ENCODE measurements at regions not wholly inside any gene's neighbourhood (a gene's known extent, or its start where the extent isn't known, plus 50 kb on each side); places are given as distances from the start of the nearest gene placed in this dataset.

DNA sequence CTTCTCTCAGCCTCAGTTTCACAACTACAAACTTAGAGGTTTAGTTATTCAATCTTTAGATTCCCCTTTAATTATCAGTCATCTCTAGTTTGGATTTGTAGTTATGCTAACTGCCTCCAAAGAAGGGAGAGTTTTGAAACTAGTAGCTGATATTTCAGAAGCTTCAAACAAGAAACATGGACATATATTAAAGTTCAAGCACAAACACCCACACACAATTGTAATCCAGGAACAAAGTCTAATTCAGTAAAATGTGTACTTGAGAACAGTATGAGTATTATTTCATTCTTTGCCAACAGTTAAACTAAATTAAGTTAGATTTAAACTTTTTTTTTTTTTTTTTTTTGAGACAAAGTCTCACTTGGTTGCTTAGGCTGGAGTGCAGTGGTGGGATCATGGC is 71.2 kb upstream of the ABCA1 start:
- H2AFZ ChIP-seq (ENCODE audit: low read depth, low read length), result no peak overlapping the region
- no peak overlapping the region for H3K4me2 ChIP-seq (ENCODE audit: insufficient read depth, low read length)
- no peaks in the 10 kb centered on the region for H4K20me1 ChIP-seq (replicated peaks; ENCODE audit: control insufficient read depth, insufficient read depth, low read length)
- BruUV-seq (replicated peaks), result no TSS peak
- H3K36me3 ChIP-seq (ENCODE audit: control insufficient read depth, insufficient read depth, low read length), result no peaks in the 10 kb centered on the region
- intact Hi-C loops (cut with micrococcal nuclease), result loop anchor here (10.0 kb wide), 1 partner anchor 904 kb away; the partner anchor contains the start of gene SMC2
- no peaks in the 10 kb centered on the region for H3K9me1 ChIP-seq (ENCODE audit: control insufficient read depth, insufficient read depth, low read length)
- no peak overlapping the region for H3K27ac ChIP-seq (ENCODE audit: extremely low read depth, low read depth, low read length)
- ATAC-seq (no peak), FAIRE-seq (no peak), DNase-seq (ENCODE audit: extremely low read depth in 1 of 4, low spot score in 3 of 4) (no peak)
- H3K9ac ChIP-seq (ENCODE audit: insufficient read depth in 1 of 2, low read depth in 2 of 2, low read length in 2 of 2), result no peak overlapping the region
- H3K9me3 ChIP-seq (replicated peaks; ENCODE audit: control insufficient read depth, insufficient read depth, low read depth, low read length), result no peaks in the 10 kb centered on the region
- CTCF ChIA-PET (ENCODE audit: low intra/inter-chr PET ratio), result no interaction called here
- H3K4me3 ChIP-seq, result no peak overlapping the region
- in situ Hi-C loops (cut with MboI), result no loop called here
- POLR2A ChIA-PET, result no interaction called here
- no peaks in the 10 kb centered on the region for H3K4me1 ChIP-seq (replicated peaks in 1 of 2; ENCODE audit: control insufficient read depth in 2 of 2, insufficient read depth in 2 of 2, low read length in 2 of 2)
- no peaks in the 10 kb centered on the region for H3K79me2 ChIP-seq (ENCODE audit: control insufficient read depth, insufficient read depth, low read length)
- no peaks in the 10 kb centered on the region for H3K27me3 ChIP-seq (ENCODE audit: control insufficient read depth in 2 of 2, insufficient read depth in 2 of 2, low read length in 2 of 2)
- TF ChIP-seq ZBTB8A (IDR thresholded peaks at IDR 0.05; ENCODE audit: partially characterized antibody), result no peak
- TF ChIP-seq ZMIZ1 (IDR thresholded peaks at IDR 0.05; ENCODE audit: low read depth in 2 of 2, low read length in 2 of 2), result no peak
- TF ChIP-seq RBFOX2 (IDR thresholded peaks at IDR 0.05; ENCODE audit: low read depth, low read length), result no peak
- TF ChIP-seq RB1 (IDR thresholded peaks at IDR 0.05; ENCODE audit: low read depth), result no peak
- TF ChIP-seq NR2F6 (CRISPR knock-in tag; IDR thresholded peaks at IDR 0.05), result no peak
- TF ChIP-seq ID3 (CRISPR knock-in tag; IDR thresholded peaks at IDR 0.05), result no peak
- no peak for TF ChIP-seq ID3 (tag; IDR thresholded peaks at IDR 0.05)
- no peak for TF ChIP-seq ZKSCAN3 (CRISPR knock-in tag; IDR thresholded peaks at IDR 0.05)
- no peak for TF ChIP-seq MTF1 (CRISPR knock-in tag; IDR thresholded peaks at IDR 0.05; ENCODE audit: borderline replicate concordance)
- no peak for TF ChIP-seq ZFP30 (CRISPR knock-in tag; IDR thresholded peaks at IDR 0.05; ENCODE audit: borderline replicate concordance)
- no peak for TF ChIP-seq SPI1 (IDR thresholded peaks at IDR 0.05; ENCODE audit: borderline replicate concordance, low read depth, low read length)
- no peak for TF ChIP-seq MIER1 (IDR thresholded peaks at IDR 0.05; ENCODE audit: low read depth)
- TF ChIP-seq, protein P1, sequence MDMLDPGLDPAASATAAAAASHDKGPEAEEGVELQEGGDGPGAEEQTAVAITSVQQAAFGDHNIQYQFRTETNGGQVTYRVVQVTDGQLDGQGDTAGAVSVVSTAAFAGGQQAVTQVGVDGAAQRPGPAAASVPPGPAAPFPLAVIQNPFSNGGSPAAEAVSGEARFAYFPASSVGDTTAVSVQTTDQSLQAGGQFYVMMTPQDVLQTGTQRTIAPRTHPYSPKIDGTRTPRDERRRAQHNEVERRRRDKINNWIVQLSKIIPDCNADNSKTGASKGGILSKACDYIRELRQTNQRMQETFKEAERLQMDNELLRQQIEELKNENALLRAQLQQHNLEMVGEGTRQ (CRISPR knock-in tag; IDR thresholded peaks at IDR 0.05), result no peak
- no peak for TF ChIP-seq KAT2B (IDR thresholded peaks at IDR 0.05; ENCODE audit: low read depth, low read length)
- TF ChIP-seq, protein P2, sequence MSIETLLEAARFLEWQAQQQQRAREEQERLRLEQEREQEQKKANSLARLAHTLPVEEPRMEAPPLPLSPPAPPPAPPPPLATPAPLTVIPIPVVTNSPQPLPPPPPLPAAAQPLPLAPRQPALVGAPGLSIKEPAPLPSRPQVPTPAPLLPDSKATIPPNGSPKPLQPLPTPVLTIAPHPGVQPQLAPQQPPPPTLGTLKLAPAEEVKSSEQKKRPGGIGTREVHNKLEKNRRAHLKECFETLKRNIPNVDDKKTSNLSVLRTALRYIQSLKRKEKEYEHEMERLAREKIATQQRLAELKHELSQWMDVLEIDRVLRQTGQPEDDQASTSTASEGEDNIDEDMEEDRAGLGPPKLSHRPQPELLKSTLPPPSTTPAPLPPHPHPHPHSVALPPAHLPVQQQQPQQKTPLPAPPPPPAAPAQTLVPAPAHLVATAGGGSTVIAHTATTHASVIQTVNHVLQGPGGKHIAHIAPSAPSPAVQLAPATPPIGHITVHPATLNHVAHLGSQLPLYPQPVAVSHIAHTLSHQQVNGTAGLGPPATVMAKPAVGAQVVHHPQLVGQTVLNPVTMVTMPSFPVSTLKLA (conservative IDR thresholded peaks at IDR 0.05), result no peak
- TF ChIP-seq PHTF2 (CRISPR knock-in tag; IDR thresholded peaks at IDR 0.05), result no peak
- TF ChIP-seq, protein P3, sequence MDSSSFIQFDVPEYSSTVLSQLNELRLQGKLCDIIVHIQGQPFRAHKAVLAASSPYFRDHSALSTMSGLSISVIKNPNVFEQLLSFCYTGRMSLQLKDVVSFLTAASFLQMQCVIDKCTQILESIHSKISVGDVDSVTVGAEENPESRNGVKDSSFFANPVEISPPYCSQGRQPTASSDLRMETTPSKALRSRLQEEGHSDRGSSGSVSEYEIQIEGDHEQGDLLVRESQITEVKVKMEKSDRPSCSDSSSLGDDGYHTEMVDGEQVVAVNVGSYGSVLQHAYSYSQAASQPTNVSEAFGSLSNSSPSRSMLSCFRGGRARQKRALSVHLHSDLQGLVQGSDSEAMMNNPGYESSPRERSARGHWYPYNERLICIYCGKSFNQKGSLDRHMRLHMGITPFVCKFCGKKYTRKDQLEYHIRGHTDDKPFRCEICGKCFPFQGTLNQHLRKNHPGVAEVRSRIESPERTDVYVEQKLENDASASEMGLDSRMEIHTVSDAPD (CRISPR knock-in tag; IDR thresholded peaks at IDR 0.05), result no peak

Measured in K562 (cell line).